22Rv1 (cell line): ENCODE measurements at regions not wholly inside any gene's neighbourhood (a gene's known extent, or its start where the extent isn't known, plus 50 kb on each side); places are given as distances from the start of the nearest gene placed in this dataset.

Experiments
- ZFX ChIP-seq: fragments of 450-650 bp; IDR thresholded peaks from 2 replicates; pipeline ENCODE4 v1.6.1; 2017; ENCODE audit warnings: antibody characterized with exemption, borderline replicate concordance
- TF ChIP-seq, protein P1 (sequence below): fragments of 450-650 bp; IDR thresholded peaks from 2 replicates; pipeline ENCODE4 v1.5.1; 2017; ENCODE audit warnings: mild to moderate bottlenecking

GRCh38 chr4:132759199-132759780, 389.8 kb upstream of the PCDH10 start:
- TF ChIP-seq, protein P1, sequence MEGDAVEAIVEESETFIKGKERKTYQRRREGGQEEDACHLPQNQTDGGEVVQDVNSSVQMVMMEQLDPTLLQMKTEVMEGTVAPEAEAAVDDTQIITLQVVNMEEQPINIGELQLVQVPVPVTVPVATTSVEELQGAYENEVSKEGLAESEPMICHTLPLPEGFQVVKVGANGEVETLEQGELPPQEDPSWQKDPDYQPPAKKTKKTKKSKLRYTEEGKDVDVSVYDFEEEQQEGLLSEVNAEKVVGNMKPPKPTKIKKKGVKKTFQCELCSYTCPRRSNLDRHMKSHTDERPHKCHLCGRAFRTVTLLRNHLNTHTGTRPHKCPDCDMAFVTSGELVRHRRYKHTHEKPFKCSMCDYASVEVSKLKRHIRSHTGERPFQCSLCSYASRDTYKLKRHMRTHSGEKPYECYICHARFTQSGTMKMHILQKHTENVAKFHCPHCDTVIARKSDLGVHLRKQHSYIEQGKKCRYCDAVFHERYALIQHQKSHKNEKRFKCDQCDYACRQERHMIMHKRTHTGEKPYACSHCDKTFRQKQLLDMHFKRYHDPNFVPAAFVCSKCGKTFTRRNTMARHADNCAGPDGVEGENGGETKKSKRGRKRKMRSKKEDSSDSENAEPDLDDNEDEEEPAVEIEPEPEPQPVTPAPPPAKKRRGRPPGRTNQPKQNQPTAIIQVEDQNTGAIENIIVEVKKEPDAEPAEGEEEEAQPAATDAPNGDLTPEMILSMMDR = no peak
- no peak for TF ChIP-seq ZFX
